MCF 10A (cell line): ENCODE measurements at regions not wholly inside any gene's neighbourhood (a gene's known extent, or its start where the extent isn't known, plus 50 kb on each side); places are given as distances from the start of the nearest gene placed in this dataset.
"Not testable (repeated sequence)": the region's sequence is repeated elsewhere in the genome, so short reads cannot be mapped to it uniquely, and the experiment has no call there.

Source experiments
- BruUV-seq: library from RNA; stranded (reverse); fragments of 400-500 nt; replicated peaks from 2 replicates; lab custom pipeline; 2021; lab: Mats Ljungman, UMichigan
- CTCF ChIA-PET: fragments of 300-600 bp; sonication (Branson Sonifier 250); formaldehyde crosslinking; extraction: SDS; loops from one replicate; lab custom pipeline; 2021; ENCODE audit warnings: antibody characterized with exemption, inconsistent platforms; lab: Yijun Ruan, JAX
- POLR2A ChIA-PET: fragments of 300-600, 350-650 bp; sonication (Branson Sonifier 250); formaldehyde crosslinking; extraction: SDS; loops from one replicate; lab custom pipeline; 2020; ENCODE audit warnings: antibody characterized with exemption, inconsistent platforms; lab: Yijun Ruan, JAX
- DNase-seq: peaks from one replicate; pipeline ENCODE4 v3.0.0-alpha.2; 2018; ENCODE audit not compliant: unreplicated experiment
- H3K27ac Mint-ChIP-seq: one replicate; pipeline ENCODE4 v1.8.0; 2022; ENCODE audit warnings: mild to moderate bottlenecking, low read depth, mixed read lengths; ENCODE audit not compliant: unreplicated experiment
- H3K27me3 Mint-ChIP-seq: one replicate; pipeline ENCODE4 v1.8.0; 2022; ENCODE audit warnings: mixed read lengths; ENCODE audit not compliant: insufficient read depth, unreplicated experiment
- H3K36me3 Mint-ChIP-seq: one replicate; pipeline ENCODE4 v1.8.0; 2022; ENCODE audit warnings: mild to moderate bottlenecking, moderate library complexity, mixed read lengths; ENCODE audit not compliant: insufficient read depth, unreplicated experiment
- H3K4me1 Mint-ChIP-seq: one replicate; pipeline ENCODE4 v1.8.0; 2022; ENCODE audit warnings: mixed read lengths; ENCODE audit not compliant: insufficient read depth, unreplicated experiment
- H3K4me3 Mint-ChIP-seq: one replicate; pipeline ENCODE4 v1.8.0; 2022; ENCODE audit warnings: mild to moderate bottlenecking, moderate library complexity, mixed read lengths; ENCODE audit not compliant: unreplicated experiment
- H3K9me3 Mint-ChIP-seq: one replicate; pipeline ENCODE4 v1.8.0; 2022; ENCODE audit warnings: mixed read lengths; ENCODE audit not compliant: unreplicated experiment
- intact Hi-C: fragments of 100-400 bp; cut with micrococcal nuclease; formaldehyde crosslinking; loops from 2 replicates; pipeline ENCODE4 v1.14.1; 2022
- TF ChIP-seq, protein P1 (sequence below): fragments of 200-600 bp; IDR thresholded peaks from one replicate; pipeline ENCODE4 v1.8.0; 2022; ENCODE audit warnings: antibody characterized with exemption, mild to moderate bottlenecking; ENCODE audit not compliant: unreplicated experiment

DNA sequence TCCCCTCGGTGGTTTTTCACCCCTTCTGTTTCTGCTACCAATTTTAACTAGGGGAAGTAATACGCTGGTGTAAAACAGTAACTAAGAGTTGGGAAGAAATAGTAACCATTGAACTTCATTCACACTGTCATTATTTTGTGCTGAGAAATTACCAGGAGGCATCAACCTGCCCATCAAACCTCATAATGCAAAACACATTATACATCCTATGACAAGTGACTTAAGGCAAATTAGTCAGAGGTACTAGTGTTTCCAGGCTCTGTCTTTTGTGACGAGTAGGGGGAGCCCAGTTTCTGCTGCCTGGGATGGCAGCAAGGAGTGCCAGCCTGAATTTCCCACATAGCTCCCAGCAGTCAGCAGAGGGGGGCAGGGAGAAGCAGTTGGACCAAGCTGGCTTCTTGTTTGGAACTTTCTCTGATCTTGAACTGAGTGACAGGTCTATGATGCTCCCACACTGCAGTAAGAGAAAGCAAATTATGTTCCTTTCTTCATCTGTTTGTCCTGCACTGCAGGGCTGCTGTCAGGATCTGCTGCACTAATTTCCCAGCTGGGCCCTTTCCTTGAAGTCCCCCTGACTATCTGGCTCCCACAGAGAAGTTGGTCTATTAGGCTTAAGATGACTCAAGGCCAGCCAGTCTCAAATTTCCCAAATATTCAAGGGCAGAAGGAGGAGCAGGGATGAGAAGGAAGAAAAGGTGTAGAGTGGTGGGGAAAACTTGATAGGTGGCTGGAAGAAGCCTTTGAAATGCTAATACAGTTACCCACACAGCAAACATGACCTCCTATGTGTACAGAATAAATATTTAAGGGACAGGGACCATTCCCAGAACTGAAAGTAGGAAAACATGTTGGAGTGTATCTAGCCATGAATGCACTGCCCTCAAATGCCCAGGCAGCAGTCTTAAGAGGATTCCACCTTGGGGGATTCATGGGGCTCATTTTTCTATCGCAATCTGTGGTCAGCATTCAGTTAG, 322.8 kb downstream of the SEC16B start:
- TF ChIP-seq, protein P1, sequence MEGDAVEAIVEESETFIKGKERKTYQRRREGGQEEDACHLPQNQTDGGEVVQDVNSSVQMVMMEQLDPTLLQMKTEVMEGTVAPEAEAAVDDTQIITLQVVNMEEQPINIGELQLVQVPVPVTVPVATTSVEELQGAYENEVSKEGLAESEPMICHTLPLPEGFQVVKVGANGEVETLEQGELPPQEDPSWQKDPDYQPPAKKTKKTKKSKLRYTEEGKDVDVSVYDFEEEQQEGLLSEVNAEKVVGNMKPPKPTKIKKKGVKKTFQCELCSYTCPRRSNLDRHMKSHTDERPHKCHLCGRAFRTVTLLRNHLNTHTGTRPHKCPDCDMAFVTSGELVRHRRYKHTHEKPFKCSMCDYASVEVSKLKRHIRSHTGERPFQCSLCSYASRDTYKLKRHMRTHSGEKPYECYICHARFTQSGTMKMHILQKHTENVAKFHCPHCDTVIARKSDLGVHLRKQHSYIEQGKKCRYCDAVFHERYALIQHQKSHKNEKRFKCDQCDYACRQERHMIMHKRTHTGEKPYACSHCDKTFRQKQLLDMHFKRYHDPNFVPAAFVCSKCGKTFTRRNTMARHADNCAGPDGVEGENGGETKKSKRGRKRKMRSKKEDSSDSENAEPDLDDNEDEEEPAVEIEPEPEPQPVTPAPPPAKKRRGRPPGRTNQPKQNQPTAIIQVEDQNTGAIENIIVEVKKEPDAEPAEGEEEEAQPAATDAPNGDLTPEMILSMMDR: no peak
- CTCF ChIA-PET: no interaction called here
- no peak overlapping the region for H3K27ac Mint-ChIP-seq
- no peaks in the 10 kb centered on the region for H3K36me3 Mint-ChIP-seq
- intact Hi-C loops: no loop called here
- H3K4me1 Mint-ChIP-seq: no peaks in the 10 kb centered on the region
- no peaks in the 10 kb centered on the region for H3K9me3 Mint-ChIP-seq
- POLR2A ChIA-PET: no interaction called here
- H3K4me3 Mint-ChIP-seq: no peak overlapping the region
- H3K27me3 Mint-ChIP-seq: no peaks in the 10 kb centered on the region
- no TSS peak for BruUV-seq
- no peak for DNase-seq

DNA sequence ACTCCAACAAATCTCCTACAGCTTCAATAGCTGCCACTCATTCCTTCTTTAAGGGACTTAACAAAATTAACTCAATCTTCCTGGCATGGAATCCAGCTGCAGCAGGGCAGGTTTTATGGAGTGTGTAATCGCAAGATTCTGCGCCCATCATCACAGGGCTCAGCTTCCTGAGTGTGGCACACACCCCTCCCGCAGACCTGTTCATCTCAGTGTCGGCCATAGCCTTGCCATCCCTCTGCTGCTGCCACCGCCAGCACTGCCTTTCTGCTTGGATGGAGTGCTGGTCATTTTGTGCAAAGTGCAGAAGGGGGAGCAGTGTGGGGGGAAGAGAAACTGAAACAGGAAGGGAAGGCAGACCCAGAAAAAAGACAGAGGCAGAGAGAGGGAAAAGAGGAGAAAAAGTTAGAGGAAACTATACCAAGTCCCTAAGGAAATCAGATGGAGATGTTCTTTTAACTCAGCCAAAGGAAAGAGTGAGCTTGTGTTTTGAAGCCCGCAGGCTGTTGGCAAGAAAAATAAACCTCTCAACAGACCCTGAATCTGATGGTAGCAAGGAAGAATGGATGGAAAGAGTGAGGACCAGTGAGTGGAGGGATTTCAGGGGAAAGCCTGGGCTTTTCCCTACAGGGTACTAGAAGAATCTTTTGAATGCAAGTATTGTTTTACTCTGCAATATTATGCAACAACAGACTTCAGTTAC, 324.2 kb downstream of the SEC16B start:
- no peak overlapping the region for H3K4me3 Mint-ChIP-seq
- intact Hi-C loops: no loop called here
- TF ChIP-seq, protein P1: no peak
- ChIA-PET CTCF (interaction anchor here (1.4 to 1.5 kb wide), 2 partner anchors 13 to 749 kb away, joined by 3 to 5 read pairs; no protein-coding TSS in a partner anchor), POLR2A (no interaction called here)
- no peaks in the 10 kb centered on the region for H3K36me3 Mint-ChIP-seq
- no peaks in the 10 kb centered on the region for H3K9me3 Mint-ChIP-seq
- no peak overlapping the region for H3K27ac Mint-ChIP-seq
- no peaks in the 10 kb centered on the region for H3K4me1 Mint-ChIP-seq
- H3K27me3 Mint-ChIP-seq: no peaks in the 10 kb centered on the region
- BruUV-seq: no TSS peak
- DNase-seq: no peak

DNA sequence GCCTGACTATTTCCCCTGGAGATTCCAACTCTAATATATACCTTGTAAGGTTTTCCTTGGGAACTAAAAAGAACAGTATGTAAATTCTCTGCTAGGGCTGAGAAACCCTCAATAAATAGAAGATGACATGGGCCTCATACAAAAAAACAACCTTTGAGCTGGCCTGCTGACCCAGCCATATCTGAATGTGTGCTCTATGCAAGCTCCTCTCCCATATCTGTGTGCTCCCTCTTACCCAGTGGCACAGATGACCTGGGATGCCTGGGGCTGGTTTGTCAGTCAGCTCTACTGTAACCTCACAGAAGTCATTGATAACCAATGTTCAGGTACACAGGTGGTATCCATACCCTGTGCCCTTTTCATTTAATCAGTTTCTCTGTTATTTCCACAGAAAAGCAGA, 329.2 kb downstream of the SEC16B start:
- intact Hi-C loops: no loop called here
- BruUV-seq: no TSS peak
- no peak overlapping the region for H3K27ac Mint-ChIP-seq
- H3K4me3 Mint-ChIP-seq: no peak overlapping the region
- POLR2A ChIA-PET: no interaction called here
- H3K9me3 Mint-ChIP-seq: no peaks in the 10 kb centered on the region
- H3K36me3 Mint-ChIP-seq: no peaks in the 10 kb centered on the region
- CTCF ChIA-PET: interaction anchor here (0.6 to 1.4 kb wide), 4 partner anchors 9 to 1895 kb away, joined by 3 to 4 read pairs (median 4); no protein-coding TSS in a partner anchor
- TF ChIP-seq, protein P1: no peak
- no peak for DNase-seq
- H3K4me1 Mint-ChIP-seq: no peaks in the 10 kb centered on the region
- no peaks in the 10 kb centered on the region for H3K27me3 Mint-ChIP-seq

DNA sequence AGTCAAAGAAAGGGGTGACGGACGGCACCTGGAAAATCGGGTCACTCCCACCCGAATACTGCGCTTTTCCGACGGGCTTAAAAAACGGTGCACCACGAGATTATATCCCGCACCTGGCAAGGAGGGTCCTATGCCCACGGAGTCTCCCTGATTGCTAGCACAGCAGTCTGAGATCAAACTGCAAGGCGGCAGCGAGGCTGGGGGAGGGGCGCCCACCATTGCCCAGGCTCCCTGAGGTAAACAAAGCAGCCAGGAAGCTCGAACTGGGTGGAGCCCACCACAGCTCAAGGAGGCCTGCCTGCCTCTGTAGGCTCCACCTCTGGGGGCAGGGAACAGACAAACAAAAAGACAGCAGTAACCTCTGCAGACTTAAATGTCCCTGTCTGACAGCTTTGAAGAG, 335.7 kb downstream of the SEC16B start:
- DNase-seq, BruUV-seq, CTCF ChIA-PET, H3K4me3 Mint-ChIP-seq, H3K27ac Mint-ChIP-seq, intact Hi-C loops, H3K9me3 Mint-ChIP-seq, H3K27me3 Mint-ChIP-seq, POLR2A ChIA-PET, H3K36me3 Mint-ChIP-seq, H3K4me1 Mint-ChIP-seq: not testable (repeated sequence)
